SH-SY5Y (cell line): ENCODE measurements at regions not wholly inside any gene's neighbourhood (a gene's known extent, or its start where the extent isn't known, plus 50 kb on each side); places are given as distances from the start of the nearest gene placed in this dataset.

ENCODE experiments used
- GATA2 ChIP-seq: IDR thresholded peaks from 2 replicates; pipeline ENCODE4 v1.6.1; 2011; ENCODE audit warnings: mild to moderate bottlenecking, low read depth, low read length
- GATA3 ChIP-seq: IDR thresholded peaks from 2 replicates; pipeline ENCODE4 v1.6.1; 2011; ENCODE audit warnings: low read depth, mild to moderate bottlenecking, low read length, moderate library complexity

GRCh38 chr5:154528005-154528594, 50.1 kb upstream of the HAND1 start:
- TF ChIP-seq GATA3 (peak; percentile 98), GATA2 (peak; percentile 97)
